ENCODE measurements at regions not wholly inside any gene's neighbourhood (a gene's known extent, or its start where the extent isn't known, plus 50 kb on each side); places are given as distances from the start of the nearest gene placed in this dataset.

GRCh38 chr2:45117383-45117782 is 108.1 kb upstream of the SIX2 start (continued):
- TF ChIP-seq SP1 (IDR thresholded peaks at IDR 0.05), result no peak
- no peak for TF ChIP-seq HNF4G (IDR thresholded peaks at IDR 0.05)

DNA sequence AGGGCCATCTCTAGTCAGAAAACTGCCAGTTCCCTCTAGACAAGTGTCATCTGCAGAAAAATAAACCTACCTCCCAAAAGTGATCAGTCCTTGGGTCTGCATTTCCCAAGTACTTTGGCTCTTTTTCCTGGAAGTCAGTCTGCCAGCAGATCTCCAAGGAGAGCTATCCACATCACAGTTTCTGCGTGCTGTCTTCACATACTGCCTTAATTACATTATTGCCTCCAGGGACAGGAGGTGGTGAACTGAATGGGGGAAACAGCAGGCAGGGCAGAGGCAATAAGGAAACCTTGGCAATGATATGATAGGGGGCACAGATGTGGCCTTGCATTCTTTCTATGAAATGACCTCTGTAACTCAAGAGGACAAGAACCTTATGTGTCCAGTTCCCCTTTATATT is 105.9 kb upstream of the SIX2 start:
- WGBS, result 86% methylated on average over 1 of the region's 1 CpG
- H3K4me1 ChIP-seq (ENCODE audit: control insufficient read depth in 4 of 4, insufficient read depth in 4 of 4, low read length in 3 of 4), result no peaks in the 10 kb centered on the region
- no peaks in the 10 kb centered on the region for H3K9me3 ChIP-seq (ENCODE audit: control insufficient read depth in 4 of 4, low read length in 3 of 4)
- DNase-seq (ENCODE audit: low spot score), result no peak
- H3K9ac ChIP-seq (ENCODE audit: low read depth in 1 of 2, low read length in 2 of 2), result no peak overlapping the region
- no peaks in the 10 kb centered on the region for H3K36me3 ChIP-seq (ENCODE audit: control insufficient read depth in 4 of 4, insufficient read depth in 3 of 4, low read depth in 1 of 4, low read length in 3 of 4)
- H3K27ac ChIP-seq (ENCODE audit: low read depth in 1 of 2, low read length in 2 of 2), result no peak overlapping the region
- no peak overlapping the region for H3K4me3 ChIP-seq (ENCODE audit: low read depth in 1 of 3, low read length in 3 of 3)
- TF ChIP-seq HNF4A (conservative IDR thresholded peaks at IDR 0.05) (no peak), NR2F2 (IDR thresholded peaks at IDR 0.05) (no peak), HNF4G (IDR thresholded peaks at IDR 0.05) (no peak), MAX (IDR thresholded peaks at IDR 0.05) (no peak), TAF1 (conservative IDR thresholded peaks at IDR 0.05) (no peak)
- TF ChIP-seq, protein P1, sequence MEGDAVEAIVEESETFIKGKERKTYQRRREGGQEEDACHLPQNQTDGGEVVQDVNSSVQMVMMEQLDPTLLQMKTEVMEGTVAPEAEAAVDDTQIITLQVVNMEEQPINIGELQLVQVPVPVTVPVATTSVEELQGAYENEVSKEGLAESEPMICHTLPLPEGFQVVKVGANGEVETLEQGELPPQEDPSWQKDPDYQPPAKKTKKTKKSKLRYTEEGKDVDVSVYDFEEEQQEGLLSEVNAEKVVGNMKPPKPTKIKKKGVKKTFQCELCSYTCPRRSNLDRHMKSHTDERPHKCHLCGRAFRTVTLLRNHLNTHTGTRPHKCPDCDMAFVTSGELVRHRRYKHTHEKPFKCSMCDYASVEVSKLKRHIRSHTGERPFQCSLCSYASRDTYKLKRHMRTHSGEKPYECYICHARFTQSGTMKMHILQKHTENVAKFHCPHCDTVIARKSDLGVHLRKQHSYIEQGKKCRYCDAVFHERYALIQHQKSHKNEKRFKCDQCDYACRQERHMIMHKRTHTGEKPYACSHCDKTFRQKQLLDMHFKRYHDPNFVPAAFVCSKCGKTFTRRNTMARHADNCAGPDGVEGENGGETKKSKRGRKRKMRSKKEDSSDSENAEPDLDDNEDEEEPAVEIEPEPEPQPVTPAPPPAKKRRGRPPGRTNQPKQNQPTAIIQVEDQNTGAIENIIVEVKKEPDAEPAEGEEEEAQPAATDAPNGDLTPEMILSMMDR (IDR thresholded peaks at IDR 0.05; ENCODE audit: low read depth, low read length, missing input control), result no peak
- H3K27me3 ChIP-seq (ENCODE audit: control insufficient read depth in 4 of 4, insufficient read depth in 4 of 4, low read length in 3 of 4), result no peaks in the 10 kb centered on the region

DNA sequence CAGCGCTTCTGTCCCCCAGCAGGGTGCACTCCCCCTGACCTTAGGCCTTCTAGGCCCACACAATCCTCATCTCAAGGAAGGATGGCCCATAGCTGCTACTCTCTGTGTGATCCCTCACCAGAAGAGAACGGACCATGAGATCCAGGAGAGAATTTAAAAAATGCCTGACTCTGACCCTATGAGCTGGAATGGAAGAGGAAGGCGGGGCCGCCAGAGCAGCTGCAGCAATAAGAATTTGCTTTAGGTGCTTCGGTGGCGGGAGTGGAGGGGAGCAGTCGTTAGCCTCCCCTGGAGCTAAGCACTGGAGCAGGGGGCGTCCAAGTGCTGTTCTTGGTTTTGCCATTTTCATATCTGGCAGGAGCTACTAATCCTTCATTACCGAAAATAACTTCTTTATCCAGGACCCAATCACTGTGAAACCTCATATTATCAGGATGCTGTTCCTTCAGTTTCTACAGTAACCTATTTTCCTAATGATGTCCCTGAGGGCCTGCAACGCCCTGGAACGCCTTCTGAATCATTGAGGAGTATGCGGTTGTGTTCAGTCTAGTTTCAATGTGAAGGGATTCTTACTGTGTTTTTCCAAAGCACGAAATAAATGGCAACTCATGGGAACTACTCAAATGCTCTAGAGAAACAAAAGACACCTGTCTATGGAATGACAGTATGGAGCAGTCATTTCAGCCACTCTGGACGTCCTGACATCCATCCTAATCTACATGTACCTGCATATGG is 105.1 kb upstream of the SIX2 start:
- TF ChIP-seq, protein P2, sequence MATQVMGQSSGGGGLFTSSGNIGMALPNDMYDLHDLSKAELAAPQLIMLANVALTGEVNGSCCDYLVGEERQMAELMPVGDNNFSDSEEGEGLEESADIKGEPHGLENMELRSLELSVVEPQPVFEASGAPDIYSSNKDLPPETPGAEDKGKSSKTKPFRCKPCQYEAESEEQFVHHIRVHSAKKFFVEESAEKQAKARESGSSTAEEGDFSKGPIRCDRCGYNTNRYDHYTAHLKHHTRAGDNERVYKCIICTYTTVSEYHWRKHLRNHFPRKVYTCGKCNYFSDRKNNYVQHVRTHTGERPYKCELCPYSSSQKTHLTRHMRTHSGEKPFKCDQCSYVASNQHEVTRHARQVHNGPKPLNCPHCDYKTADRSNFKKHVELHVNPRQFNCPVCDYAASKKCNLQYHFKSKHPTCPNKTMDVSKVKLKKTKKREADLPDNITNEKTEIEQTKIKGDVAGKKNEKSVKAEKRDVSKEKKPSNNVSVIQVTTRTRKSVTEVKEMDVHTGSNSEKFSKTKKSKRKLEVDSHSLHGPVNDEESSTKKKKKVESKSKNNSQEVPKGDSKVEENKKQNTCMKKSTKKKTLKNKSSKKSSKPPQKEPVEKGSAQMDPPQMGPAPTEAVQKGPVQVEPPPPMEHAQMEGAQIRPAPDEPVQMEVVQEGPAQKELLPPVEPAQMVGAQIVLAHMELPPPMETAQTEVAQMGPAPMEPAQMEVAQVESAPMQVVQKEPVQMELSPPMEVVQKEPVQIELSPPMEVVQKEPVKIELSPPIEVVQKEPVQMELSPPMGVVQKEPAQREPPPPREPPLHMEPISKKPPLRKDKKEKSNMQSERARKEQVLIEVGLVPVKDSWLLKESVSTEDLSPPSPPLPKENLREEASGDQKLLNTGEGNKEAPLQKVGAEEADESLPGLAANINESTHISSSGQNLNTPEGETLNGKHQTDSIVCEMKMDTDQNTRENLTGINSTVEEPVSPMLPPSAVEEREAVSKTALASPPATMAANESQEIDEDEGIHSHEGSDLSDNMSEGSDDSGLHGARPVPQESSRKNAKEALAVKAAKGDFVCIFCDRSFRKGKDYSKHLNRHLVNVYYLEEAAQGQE (IDR thresholded peaks at IDR 0.05), result no peak
- TF ChIP-seq TAF1 (conservative IDR thresholded peaks at IDR 0.05) (no peak), ATF3 (IDR thresholded peaks at IDR 0.05) (no peak), NR2F2 (IDR thresholded peaks at IDR 0.05) (no peak)
- Histone ChIP-seq H3K4me3 (ENCODE audit: low read depth in 1 of 3, low read length in 3 of 3) (no peak overlapping the region), H3K4me1 (ENCODE audit: control insufficient read depth in 4 of 4, insufficient read depth in 4 of 4, low read length in 3 of 4) (no peaks in the 10 kb centered on the region), H3K36me3 (ENCODE audit: control insufficient read depth in 4 of 4, insufficient read depth in 3 of 4, low read depth in 1 of 4, low read length in 3 of 4) (no peaks in the 10 kb centered on the region), H3K27ac (ENCODE audit: low read depth in 1 of 2, low read length in 2 of 2) (no peak overlapping the region), H3K27me3 (ENCODE audit: control insufficient read depth in 4 of 4, insufficient read depth in 4 of 4, low read length in 3 of 4) (no peaks in the 10 kb centered on the region), H3K9ac (ENCODE audit: low read depth in 1 of 2, low read length in 2 of 2) (no peak overlapping the region), H3K9me3 (ENCODE audit: control insufficient read depth in 4 of 4, low read length in 3 of 4) (no peaks in the 10 kb centered on the region)
- DNase-seq (ENCODE audit: low spot score), result no peak
- WGBS, result 90% methylated on average over 14 of the region's 14 CpGs
